Effector CD4-positive, alpha-beta T cell (primary cell): ENCODE measurements at regions not wholly inside any gene's neighbourhood (a gene's known extent, or its start where the extent isn't known, plus 50 kb on each side); places are given as distances from the start of the nearest gene placed in this dataset.
"Not testable (repeated sequence)": the region's sequence is repeated elsewhere in the genome, so short reads cannot be mapped to it uniquely, and the experiment has no call there.

Experiments
- DNase-seq: peaks from one replicate; pipeline ENCODE4 v3.0.0-alpha.2; 2020

DNA sequence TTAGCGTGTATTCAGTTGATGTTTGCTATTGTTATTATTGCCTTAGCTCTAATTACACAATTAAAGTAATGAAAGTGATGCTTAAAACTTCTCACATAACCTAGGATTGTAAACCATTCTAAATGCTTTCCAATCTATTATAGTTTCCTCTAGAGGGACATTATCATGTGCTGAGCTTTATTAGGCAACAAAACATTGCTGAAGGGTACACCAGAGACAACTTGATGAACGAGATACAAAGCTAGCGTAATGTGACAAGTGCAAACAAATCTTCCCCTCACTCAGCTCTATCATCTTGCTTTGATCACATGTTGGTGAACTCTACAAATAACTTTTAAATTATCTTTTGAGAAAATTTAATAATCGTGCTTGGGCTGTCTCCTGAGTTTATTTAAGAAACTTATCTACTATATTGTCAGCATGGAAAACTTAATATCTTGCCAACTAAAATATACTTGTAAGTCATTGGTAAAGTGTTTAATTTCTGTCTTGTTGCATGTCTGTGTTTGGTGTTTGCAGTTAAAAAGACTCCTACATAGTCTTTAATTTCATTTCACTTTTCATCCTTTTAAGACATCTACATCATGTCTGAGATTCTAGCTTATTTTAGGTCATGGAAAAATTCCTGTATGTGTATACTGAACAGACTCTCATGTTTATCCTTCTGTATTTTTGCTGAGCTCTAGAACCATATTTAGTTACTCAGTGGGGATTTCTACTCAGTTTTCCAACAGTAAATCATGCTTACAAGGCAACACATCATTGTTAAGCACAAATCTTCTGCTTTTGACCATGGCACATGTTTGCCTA lies 104.2 kb upstream of the ADAMTS5 start:
- no peak for DNase-seq

DNA sequence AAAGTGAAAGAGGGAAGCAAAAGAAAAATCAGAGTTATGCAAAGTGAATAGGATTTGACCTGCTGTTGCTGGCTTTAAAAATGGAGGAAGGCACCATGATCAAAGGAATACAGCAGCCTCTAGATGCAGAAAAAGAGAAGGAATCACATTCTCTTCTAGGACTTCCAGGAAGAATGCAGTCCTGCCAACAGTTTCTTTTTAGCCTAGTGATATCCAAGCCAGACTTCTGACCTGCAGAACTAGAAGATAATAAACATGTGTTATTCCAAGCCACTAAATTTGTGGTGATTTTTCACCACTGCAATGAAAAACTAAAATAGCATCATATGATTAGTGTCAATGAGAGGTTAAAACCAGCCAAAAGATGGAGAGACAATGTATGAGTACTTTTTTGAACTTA lies 101.9 kb upstream of the ADAMTS5 start:
- DNase-seq: no peak

DNA sequence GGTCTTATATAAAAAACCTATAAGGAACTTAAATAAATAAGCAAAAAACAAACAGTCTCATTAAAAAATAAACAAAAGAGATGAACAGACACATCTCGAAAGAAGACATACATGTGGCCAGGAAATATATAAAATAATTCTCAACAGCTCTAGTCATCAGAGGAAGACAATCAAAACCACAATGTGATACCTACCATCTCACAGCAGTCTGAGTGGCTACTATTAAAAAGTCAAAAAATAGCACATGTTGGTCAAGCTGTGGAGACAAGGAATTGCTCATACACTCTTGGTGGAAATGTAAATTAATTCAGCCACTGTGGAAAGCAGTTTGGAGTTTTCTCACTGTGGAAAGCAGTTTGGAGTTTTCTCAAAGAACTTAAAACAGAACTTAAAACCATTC lies 100.3 kb upstream of the ADAMTS5 start:
- DNase-seq: no peak

DNA sequence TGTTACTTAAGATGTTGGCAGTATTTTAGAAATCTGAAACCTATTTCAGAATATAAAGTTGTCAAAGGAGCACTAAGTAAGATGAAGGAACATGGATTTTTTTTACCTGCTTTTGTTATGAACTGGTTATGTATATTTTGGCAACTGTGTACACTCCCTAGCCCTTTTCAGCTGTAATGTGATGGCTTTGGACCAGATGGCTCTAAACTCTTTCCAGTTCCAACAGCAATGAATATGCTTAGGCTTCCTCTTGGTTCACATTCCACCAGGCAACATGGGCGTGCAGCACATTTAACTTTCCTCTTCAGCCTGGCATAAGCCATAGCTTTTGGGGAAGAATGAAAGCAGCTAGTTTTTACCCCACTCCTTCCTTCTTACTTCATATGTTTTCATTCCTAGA lies 95.6 kb upstream of the ADAMTS5 start:
- no peak for DNase-seq

DNA sequence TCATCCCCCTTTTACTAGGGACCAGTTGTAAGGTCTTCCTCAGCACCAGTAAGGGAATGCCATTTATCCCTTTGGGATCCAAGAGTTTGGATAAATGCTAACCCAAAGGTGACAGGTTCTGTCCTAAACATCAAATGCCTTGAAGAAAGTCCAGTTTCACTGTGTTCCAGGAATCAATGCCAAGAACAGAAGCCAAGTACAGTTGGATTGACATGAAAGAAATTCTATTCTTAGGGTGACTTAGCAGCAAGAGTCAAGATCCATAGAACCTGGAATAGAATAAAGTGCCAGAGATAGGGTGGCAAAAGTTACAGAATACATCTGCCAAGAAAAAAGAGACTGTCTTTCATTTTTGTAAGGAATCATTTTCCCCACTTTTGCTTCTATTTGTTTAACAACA lies 94.9 kb upstream of the ADAMTS5 start:
- no peak for DNase-seq

DNA sequence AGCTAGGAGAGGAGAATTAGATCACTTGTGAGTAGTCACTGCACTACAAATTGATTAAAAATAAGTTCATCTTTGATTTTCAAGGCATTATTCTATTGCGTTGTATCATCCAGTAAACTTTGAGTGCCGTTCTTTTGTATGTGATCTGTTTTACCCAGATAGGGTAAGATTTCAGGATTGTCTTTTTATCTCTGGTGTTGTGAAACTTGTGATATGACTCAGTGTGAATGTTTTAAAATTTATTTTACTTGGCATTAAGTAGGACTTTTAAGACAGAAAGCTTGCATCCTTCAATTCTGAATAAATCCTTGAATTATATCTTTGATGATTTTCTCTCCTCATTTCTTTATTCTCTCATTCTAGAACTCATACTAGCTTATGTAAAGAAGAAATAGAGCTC lies 93.3 kb upstream of the ADAMTS5 start:
- no peak for DNase-seq

DNA sequence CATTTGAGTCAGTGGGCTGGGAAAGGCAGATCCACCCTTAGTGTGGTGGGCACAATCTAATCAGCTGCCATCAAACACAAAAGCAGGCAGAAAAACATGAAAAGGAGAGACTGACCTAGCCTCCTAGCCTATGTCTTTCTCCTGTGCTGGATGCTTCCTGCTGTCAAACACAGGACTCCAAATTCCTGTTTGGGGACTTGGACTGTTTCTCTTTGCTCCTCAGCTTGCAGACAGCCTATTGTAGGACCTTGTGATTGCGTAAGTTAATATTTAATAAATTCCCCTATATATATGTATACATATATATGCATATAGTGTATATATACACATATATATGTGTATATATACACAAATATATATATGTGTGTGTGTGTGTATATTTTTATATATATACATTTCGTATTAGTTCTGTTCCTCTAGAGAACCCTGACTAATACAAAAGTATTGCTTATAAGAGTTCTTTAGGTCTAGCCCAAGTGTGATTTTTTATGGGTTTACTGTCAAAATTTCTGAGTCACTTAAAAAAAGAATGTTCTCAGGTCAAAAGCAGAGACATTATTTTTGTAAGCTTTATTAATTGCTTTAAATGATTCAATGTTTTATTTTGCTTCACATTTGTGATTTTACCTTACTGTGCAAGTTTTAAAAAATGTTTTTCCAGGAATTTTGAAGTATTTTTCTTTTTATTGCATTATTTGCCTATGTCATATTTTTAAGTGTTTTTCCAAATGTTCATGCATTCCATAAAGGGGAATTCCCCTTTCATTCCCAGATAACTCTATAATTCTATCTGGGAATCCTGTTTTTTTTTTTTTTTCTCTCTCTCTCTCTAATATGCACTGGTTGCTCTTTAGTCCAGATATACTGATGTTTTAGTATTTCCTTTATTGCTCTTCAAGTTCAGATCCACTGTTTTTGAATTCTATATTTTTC lies 92.1 kb upstream of the ADAMTS5 start:
- no peak for DNase-seq

DNA sequence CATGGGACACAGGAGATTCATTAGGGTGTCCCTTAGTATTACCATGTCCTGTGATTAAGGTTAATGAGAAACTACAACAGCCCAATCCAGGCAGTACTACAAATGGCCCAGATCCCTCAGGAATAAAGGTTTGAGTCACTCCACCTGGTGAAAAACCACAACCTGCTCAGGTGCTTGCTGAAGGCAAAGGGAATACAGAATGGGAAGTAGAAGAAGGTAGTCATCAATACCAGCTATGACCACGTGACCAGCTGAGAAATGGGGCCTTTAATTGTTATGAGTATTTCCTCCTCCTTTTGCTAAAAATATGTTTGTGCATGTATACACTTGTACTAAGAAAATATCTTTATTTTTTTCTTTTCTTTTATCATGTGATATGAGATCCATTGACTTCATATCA lies 91.1 kb upstream of the ADAMTS5 start:
- no peak for DNase-seq

DNA sequence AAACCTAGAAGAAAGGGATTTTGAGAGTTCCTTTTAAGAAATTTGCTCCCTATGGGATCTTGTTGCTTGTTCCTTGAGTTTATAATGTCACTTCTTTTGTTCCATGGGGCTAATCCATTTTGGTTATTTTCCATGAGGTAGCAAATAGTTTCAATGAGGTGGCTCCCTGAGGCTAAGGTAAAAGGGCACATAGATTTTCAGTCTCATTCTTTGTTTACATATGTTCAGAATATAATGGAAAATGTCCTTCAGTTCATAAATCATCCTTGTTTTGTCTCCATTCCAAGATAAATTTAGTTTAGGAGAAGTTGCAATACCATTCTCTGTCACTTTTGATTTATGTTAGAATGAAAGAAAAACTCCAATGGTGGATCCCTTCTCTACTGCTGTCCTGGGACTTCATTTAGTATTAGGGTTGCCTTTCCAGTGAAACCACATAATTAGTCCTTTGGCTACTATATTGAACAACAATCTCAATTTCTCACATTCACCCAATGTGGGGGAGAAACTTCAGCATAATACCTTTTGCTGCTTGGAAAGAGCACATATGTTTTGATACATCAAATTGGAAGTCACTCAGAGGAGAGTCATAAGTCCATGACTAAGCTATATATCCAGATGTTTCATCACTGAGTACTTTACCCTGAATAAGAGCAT lies 80.9 kb upstream of the ADAMTS5 start:
- DNase-seq: no peak

DNA sequence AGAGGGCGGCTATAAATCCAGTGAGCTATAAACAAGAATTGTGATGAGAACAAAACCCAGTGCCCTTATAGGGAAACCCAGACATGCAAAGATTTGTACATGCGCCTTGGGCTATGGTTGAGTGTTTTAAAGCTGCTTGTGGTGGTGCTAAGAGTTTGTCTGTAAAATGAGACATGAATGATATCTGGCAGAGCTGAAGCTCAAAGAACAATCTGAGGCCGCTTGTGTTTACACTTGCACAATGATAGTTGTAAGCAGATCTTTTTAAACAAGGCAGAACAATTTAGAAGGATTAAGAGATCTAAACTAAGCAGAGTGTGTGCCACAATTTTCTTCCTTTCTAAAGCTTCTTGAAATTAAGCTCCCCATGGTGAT lies 80.4 kb upstream of the ADAMTS5 start:
- DNase-seq: no peak

DNA sequence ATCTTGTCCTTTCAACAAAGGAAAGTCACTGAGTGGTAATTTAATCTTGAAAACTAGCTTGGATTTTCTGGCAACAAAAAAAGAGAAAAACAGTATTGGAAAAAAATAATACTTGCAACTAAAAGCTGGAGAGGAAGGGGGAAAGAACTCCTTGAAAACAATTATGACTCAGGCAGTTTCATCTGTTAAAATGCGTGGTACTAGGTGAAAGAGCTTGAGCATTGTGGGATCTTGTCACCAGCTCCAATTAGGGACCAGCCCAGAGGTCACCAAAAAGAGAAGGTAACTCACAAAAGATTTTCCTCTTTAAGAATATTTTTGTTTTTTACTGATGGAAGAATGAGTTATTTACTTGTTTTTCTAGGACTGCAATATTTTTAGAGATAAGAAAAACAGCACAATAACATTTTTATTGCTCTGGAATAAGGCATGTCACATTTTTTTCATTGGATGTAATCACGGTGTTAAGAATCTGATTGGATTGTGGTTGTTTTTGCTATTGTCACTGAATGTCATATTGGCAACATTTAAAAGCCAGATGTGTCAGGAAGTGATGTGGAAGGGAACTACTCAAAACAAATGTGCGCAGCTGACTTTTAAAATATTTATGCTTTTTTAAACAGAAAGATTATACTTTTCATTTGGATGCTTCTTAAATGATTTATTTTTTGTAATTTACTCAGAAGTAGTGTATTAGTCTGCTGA lies 78.5 kb upstream of the ADAMTS5 start:
- no peak for DNase-seq

DNA sequence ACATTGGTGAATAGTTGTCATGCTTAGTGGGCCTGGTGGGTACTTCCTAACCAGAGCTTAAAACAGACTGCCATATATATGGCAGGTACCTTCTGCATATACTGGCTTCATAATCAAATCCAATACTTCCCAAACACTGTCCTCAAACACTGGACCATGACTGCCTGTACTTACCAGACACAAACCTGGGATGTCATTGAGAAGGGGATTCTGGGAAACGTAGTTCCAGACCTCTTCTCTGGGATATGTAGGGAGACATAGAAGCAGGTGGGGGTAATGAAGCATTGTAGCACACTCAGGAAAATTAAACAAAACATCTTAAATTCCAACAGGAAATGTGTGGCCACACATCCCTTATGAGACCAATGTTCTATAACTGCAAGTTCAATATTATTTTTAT lies 76.5 kb upstream of the ADAMTS5 start:
- DNase-seq: no peak

DNA sequence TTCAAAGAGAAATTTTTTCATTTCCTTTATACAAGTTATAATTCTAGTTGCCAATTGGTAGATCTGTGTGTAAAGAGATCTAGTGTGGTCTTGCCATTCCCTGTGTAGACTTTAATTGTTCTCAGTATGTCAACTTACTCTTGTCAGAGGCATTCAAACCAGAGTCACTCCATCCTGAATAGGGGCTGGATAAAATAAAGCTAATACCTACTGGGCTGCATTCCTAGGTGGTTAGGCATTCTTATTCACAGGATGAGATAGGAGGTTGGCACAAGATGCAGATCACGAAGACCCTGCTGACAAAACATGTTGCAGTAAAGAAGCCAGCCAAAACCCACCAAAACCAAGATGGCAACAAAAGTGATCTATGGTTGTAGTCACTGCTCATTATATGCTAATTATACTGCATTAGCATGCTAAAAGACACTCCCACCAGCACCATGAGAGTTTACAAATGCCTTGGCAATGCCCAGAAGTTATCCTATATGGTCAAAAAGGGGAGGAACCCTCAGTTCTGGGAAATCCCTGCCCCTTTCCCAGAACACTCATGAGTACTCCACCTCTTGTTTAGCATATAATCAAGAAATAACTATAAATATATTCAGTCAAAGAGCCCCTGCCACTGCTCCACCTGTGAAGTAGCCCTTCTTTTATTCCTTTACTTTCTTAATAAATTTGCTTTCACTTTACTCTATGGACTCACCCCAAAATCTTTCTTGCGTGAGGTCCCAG lies 74.0 kb upstream of the ADAMTS5 start:
- DNase-seq: no peak

DNA sequence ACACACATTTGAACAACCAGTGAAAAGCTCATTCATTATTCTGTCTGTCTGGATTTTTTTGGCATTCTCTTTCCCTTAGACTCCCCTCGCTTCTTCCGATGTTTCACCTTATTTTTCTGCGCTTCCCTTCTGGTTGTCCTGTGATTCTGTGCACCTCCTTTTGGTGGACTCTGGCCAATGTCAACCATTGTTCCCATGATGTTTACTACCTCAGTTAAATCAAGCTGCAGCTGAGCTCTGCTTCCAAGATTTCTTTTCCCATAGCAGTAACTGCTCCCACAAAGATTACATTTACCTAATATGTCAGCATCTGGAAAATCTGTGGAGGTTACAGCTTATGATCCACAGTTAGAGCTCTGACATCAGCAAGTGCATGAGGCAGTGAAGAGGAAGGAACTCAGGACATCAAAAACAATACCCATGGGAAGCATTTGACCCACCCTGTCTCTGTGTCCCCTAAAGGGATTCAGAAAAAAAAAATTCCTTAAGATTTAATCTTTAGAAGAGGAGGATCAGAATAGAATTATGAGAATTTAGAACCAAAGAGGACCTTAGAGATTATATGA lies 69.9 kb upstream of the ADAMTS5 start:
- no peak for DNase-seq

DNA sequence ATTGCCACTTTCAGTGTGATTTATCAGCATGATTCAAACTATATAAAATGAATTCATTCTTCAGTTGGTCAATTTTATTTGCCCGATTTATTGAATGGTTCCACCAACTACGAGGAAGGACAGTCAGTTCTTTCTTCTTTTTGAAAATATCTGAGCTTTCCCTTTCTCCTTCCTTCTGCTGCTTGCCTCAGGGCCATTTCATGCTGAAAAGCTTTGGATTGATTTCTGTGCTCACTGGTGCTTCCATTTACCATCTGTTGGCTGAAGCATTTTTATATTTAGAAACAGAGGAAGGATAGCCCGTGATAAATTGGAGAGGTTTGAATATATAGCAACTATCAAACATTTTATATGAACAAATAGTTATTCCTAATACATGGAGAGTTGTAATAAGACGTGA lies 68.9 kb upstream of the ADAMTS5 start:
- DNase-seq: no peak

DNA sequence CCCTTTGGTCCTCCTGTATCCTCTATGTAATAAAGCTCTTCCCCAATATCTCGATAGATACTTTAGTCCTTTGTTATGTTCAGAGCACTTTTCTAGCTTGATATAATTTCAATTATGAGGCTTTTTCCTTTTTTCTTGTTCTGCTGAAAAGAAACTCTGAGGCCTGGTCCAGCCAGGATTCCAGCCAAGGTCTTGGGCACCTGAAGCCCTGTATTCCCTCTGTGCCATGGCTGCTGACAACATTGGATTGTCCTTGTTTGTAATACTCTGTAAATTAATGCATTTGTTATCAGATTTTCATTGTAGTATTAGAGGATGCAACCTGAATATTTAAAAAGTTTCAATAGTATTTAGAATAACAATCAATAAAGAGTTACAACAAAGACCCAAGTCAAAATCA lies 67.9 kb upstream of the ADAMTS5 start:
- no peak for DNase-seq

DNA sequence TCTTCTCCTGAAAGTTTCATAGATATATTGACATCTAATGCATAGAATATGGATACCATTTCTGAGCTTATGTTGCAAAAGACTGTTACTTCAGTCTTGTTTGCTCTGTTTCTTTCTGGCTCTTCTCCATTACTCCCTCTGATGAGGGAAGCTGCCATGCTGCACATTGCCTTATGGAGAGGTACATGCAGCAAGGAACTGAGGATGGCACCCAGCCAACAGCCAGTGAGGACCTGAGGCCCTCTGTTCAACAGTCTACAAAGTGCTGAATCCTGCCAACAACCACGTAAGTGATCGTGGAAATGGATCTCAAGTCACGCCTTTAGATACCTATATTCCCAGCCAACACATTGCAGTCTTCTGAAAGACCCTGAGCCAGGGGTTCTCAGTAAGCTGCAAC lies 66.6 kb upstream of the ADAMTS5 start:
- DNase-seq: no peak

DNA sequence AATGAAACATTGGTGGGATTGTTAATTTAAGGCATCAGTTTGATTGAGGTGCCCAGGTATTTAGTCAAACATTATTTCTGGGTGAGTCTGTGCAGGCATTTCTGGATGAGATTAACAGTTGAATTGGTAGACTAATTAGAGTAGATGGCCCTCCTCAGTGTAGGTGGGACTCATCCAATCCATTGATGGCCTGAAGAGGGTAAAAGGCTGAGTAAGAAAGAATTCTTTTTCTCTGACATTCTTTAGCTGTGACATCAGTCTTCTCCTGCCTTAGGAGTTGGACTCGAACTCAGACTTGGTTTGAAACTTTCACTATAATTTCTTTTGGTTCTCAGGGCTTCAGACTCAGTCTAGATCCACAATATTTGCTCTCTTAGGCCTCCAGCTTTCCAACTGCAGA lies 59.6 kb upstream of the ADAMTS5 start:
- DNase-seq: no peak

DNA sequence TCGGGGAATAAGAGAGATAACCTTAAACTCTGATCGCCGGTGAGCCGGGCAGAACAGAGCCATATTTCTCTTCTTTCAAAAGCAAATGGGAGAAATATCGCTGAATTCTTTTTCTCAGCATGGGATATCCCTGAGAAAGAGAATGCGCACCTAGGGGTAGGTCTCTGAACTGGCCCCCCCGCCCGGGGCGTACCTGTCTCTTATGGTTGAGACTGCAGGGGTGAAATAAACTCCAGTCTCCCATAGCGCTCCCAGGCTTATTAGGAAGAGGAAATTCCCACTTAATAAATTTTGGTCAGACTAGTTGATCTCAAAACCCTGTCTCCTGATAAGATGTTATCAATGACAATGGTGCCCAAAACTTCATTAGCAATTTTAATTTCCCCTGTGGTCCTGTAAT lies 58.8 kb upstream of the ADAMTS5 start:
- not testable (repeated sequence) for DNase-seq

DNA sequence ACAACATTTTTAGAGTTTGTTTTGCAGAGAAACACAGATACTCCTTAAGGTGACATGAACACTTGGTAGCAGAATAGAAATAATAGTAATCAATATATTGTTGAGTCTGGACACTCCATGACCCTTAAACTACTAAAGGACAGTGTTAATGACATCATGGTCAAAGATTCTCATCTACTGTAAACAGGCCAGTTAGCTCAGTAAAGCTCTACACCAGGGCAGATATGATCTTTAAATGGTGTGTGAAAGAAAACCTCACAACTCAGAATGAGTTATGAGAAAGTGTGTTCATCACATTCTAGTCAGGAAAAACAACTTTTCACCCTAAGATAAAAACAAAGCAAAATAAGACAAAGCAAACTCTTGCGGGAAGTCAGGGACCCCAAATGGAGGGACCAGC lies 58.1 kb upstream of the ADAMTS5 start:
- no peak for DNase-seq

DNA sequence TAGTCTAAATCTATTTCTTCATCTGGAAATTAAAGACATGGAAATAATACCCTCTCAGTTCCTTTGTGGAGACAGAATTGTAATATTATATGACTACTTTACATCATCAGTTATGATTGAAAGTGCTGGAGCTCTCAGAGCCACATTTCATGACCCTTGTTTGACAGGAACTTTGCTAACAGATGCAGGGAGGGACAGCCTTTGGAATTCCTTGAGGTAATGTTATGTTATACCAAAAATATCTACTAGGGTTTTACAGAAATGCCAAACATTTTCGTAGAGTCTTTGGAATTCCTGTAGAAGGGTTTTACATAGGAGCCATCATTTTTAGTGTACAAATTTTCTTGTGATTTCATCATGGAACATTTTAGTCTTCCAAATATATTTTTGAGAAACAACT lies 57.4 kb upstream of the ADAMTS5 start:
- no peak for DNase-seq

DNA sequence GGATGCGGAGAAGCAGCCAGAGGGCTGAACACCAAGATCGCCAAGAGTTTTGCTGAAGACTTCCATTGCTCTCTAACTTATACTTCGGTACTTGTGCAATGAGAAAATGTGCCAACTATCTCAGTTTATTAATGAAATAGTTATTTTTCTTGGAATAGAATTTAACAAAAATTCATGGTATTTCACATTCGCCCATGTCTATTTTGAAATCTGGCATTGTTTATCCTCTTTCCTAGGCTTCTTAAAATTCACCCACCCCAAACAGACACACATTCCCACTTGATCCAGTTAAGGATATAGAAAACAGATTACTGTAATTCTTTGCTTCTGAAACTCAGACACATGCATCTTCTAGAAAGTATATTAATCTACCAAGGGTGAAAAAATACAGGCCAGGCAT lies 56.3 kb upstream of the ADAMTS5 start:
- DNase-seq: no peak
